Activated T-cell treated with anti-CD3 and anti-CD28 coated beads for 24 hours (primary cell): ENCODE measurements at regions not wholly inside any gene's neighbourhood (a gene's known extent, or its start where the extent isn't known, plus 50 kb on each side); places are given as distances from the start of the nearest gene placed in this dataset.
"Not testable (repeated sequence)": the region's sequence is repeated elsewhere in the genome, so short reads cannot be mapped to it uniquely, and the experiment has no call there.

Experiments
- DNase-seq: peaks from one replicate; pipeline ENCODE4 v3.0.0-alpha.2; 2020; ENCODE audit warnings: low read depth

GRCh38 chr11:122401581-122401980 is 253.9 kb upstream of the UBASH3B start:
- DNase-seq: not testable (repeated sequence)

GRCh38 chr11:122399375-122399774 is 256.1 kb upstream of the UBASH3B start:
- no peak for DNase-seq

- DNase-seq: no peak
Observed at GRCh38 chr11:122398851-122399250, 256.7 kb upstream of the UBASH3B start.

- DNase-seq: no peak
Observed at GRCh38 chr11:122398167-122398566, 257.4 kb upstream of the UBASH3B start.

- no peak for DNase-seq
Observed at GRCh38 chr11:122395282-122395681, 260.2 kb upstream of the UBASH3B start.

GRCh38 chr11:122394313-122394712 is 261.2 kb upstream of the UBASH3B start:
- DNase-seq: no peak

GRCh38 chr11:122393209-122393860 is 262.2 kb upstream of the UBASH3B start:
- DNase-seq: no peak

GRCh38 chr11:122392508-122392907 is 263.0 kb upstream of the UBASH3B start:
- no peak for DNase-seq

GRCh38 chr11:122391049-122391448 is 264.5 kb upstream of the UBASH3B start:
- no peak for DNase-seq

- DNase-seq: no peak
Observed at GRCh38 chr11:122383186-122383585, 267.2 kb upstream of the BLID start.

GRCh38 chr11:122375687-122376399 is 259.8 kb upstream of the BLID start:
- DNase-seq: no peak

GRCh38 chr11:122368796-122369195 is 252.8 kb upstream of the BLID start:
- DNase-seq: no peak

GRCh38 chr11:122367809-122368231 is 251.8 kb upstream of the BLID start:
- no peak for DNase-seq

- no peak for DNase-seq
Observed at GRCh38 chr11:122365610-122366360, 249.8 kb upstream of the BLID start.

- no peak for DNase-seq
Observed at GRCh38 chr11:122363296-122363695, 247.3 kb upstream of the BLID start.

GRCh38 chr11:122362381-122362780 is 246.4 kb upstream of the BLID start:
- DNase-seq: no peak

GRCh38 chr11:122360875-122361274 is 244.9 kb upstream of the BLID start:
- DNase-seq: no peak

GRCh38 chr11:122359081-122359571 is 243.1 kb upstream of the BLID start:
- no peak for DNase-seq

GRCh38 chr11:122358292-122358691 is 242.3 kb upstream of the BLID start:
- no peak for DNase-seq

GRCh38 chr11:122355968-122356367 is 240.0 kb upstream of the BLID start:
- no peak for DNase-seq

GRCh38 chr11:122354025-122354697 is 238.1 kb upstream of the BLID start:
- DNase-seq: no peak

- DNase-seq: no peak
Observed at GRCh38 chr11:122353561-122353960, 237.5 kb upstream of the BLID start.
